ENCODE measurements at regions not wholly inside any gene's neighbourhood (a gene's known extent, or its start where the extent isn't known, plus 50 kb on each side); places are given as distances from the start of the nearest gene placed in this dataset.

DNA sequence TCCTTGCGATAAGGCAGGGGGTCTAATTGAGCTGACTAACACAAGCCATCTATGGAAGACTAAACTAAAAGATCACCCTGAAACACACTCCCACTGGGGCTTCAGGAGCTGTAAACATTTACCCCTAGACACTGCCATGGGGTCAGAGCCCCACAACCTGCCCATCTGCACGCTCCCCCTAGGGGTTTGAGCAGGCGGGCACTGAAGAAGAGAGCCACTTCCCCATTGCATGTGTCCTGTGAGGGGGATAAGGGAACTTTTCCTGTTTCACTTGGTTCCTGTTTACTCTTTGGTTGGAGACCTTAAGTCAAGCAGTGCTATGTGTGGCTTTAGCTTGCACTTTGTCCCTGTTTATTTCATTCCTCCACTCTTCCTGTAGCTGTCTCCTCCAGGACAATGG, 1929.5 kb upstream of the CDH9 start:
- H2AFZ ChIP-seq (ENCODE audit: low read length), result no peak overlapping the region
- no peak overlapping the region for H3K4me2 ChIP-seq (ENCODE audit: extremely low read depth, insufficient read depth, low read length)
- H4K20me1 ChIP-seq (ENCODE audit: control insufficient read depth, extremely low read depth, insufficient read depth, low read length), result no peaks in the 10 kb centered on the region
- no peaks in the 10 kb centered on the region for H3K4me1 ChIP-seq (ENCODE audit: control insufficient read depth, extremely low read depth, insufficient read depth, low read length)
- TF ChIP-seq EZH2 (IDR thresholded peaks at IDR 0.05; ENCODE audit: low read length, missing control alignments), result no peak
- TF ChIP-seq, protein P1, sequence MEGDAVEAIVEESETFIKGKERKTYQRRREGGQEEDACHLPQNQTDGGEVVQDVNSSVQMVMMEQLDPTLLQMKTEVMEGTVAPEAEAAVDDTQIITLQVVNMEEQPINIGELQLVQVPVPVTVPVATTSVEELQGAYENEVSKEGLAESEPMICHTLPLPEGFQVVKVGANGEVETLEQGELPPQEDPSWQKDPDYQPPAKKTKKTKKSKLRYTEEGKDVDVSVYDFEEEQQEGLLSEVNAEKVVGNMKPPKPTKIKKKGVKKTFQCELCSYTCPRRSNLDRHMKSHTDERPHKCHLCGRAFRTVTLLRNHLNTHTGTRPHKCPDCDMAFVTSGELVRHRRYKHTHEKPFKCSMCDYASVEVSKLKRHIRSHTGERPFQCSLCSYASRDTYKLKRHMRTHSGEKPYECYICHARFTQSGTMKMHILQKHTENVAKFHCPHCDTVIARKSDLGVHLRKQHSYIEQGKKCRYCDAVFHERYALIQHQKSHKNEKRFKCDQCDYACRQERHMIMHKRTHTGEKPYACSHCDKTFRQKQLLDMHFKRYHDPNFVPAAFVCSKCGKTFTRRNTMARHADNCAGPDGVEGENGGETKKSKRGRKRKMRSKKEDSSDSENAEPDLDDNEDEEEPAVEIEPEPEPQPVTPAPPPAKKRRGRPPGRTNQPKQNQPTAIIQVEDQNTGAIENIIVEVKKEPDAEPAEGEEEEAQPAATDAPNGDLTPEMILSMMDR (conservative IDR thresholded peaks at IDR 0.05 in 1 of 2, IDR thresholded peaks at IDR 0.05 in 1 of 2; ENCODE audit: low read depth in 1 of 2, low read length in 2 of 2), result no peak
- H3K79me2 ChIP-seq (ENCODE audit: control insufficient read depth, insufficient read depth, low read length), result no peaks in the 10 kb centered on the region
- no peak overlapping the region for H3K4me3 ChIP-seq (replicated peaks in 1 of 4; ENCODE audit: control extremely low read depth in 1 of 4, insufficient read depth in 1 of 4, low read depth in 3 of 4, low read length in 4 of 4)
- H3K27ac ChIP-seq (ENCODE audit: insufficient read depth, low read length), result no peak overlapping the region
- H3K36me3 ChIP-seq (ENCODE audit: control insufficient read depth, insufficient read depth, low read length), result no peaks in the 10 kb centered on the region
- no peaks in the 10 kb centered on the region for H3K27me3 ChIP-seq (ENCODE audit: control insufficient read depth, insufficient read depth, low read length)
- no peak overlapping the region for H3K9ac ChIP-seq (ENCODE audit: insufficient read depth, low read length)
- no peak for DNase-seq (ENCODE audit: low read depth in 2 of 2)
- H3K9me3 ChIP-seq (ENCODE audit: control insufficient read depth, insufficient read depth, low read depth, low read length), result no peaks in the 10 kb centered on the region

- TF ChIP-seq EZH2 (IDR thresholded peaks at IDR 0.05; ENCODE audit: low read length, missing control alignments), result no peak
- TF ChIP-seq, protein P1 (conservative IDR thresholded peaks at IDR 0.05 in 1 of 2, IDR thresholded peaks at IDR 0.05 in 1 of 2; ENCODE audit: low read depth in 1 of 2, low read length in 2 of 2), result no peak
Measured at GRCh38 chr5:28961816-28962215, 1923.4 kb upstream of the CDH9 start.

DNA sequence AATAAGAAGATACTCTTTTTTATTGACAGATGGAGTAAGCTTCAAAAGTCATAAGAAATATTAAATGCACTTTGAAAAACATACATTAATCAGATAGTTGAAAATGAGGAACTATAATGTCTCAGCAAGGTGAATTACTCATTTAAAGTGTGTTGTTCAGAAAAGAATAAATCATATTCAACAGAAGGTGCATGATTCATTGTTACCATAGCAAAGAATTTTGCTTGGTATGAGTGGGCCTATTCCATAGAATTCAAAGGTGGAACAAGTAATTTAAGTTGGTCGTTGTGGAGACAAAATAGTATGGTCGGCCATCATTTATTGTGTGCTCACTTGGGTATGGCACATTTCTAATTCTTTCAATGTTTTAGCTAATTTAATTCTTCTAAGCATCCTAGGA, 1920.2 kb upstream of the CDH9 start:
- Histone ChIP-seq H3K4me1 (ENCODE audit: control insufficient read depth, extremely low read depth, insufficient read depth, low read length) (no peaks in the 10 kb centered on the region), H3K9me3 (ENCODE audit: control insufficient read depth, insufficient read depth, low read depth, low read length) (no peaks in the 10 kb centered on the region), H3K79me2 (ENCODE audit: control insufficient read depth, insufficient read depth, low read length) (no peaks in the 10 kb centered on the region), H3K36me3 (ENCODE audit: control insufficient read depth, insufficient read depth, low read length) (no peaks in the 10 kb centered on the region), H3K27ac (ENCODE audit: insufficient read depth, low read length) (no peak overlapping the region), H4K20me1 (ENCODE audit: control insufficient read depth, extremely low read depth, insufficient read depth, low read length) (no peaks in the 10 kb centered on the region), H3K27me3 (ENCODE audit: control insufficient read depth, insufficient read depth, low read length) (no peaks in the 10 kb centered on the region), H3K4me3 (replicated peaks in 1 of 4; ENCODE audit: control extremely low read depth in 1 of 4, insufficient read depth in 1 of 4, low read depth in 3 of 4, low read length in 4 of 4) (no peak overlapping the region), H3K9ac (ENCODE audit: insufficient read depth, low read length) (no peak overlapping the region), H3K4me2 (ENCODE audit: extremely low read depth, insufficient read depth, low read length) (no peak overlapping the region), H2AFZ (ENCODE audit: low read length) (no peak overlapping the region)
- no peak for DNase-seq (ENCODE audit: low read depth in 2 of 2)
- no peak for TF ChIP-seq EZH2 (IDR thresholded peaks at IDR 0.05; ENCODE audit: low read length, missing control alignments)
- TF ChIP-seq, protein P1 (conservative IDR thresholded peaks at IDR 0.05 in 1 of 2, IDR thresholded peaks at IDR 0.05 in 1 of 2; ENCODE audit: low read depth in 1 of 2, low read length in 2 of 2), result no peak

More at GRCh38 chr5:28961816-28962215, 1923.4 kb upstream of the CDH9 start:
- Histone ChIP-seq H3K4me1 (ENCODE audit: control insufficient read depth, extremely low read depth, insufficient read depth, low read length) (no peaks in the 10 kb centered on the region), H3K36me3 (ENCODE audit: control insufficient read depth, insufficient read depth, low read length) (no peaks in the 10 kb centered on the region), H3K27me3 (ENCODE audit: control insufficient read depth, insufficient read depth, low read length) (no peaks in the 10 kb centered on the region), H3K27ac (ENCODE audit: insufficient read depth, low read length) (no peak overlapping the region), H3K9ac (ENCODE audit: insufficient read depth, low read length) (no peak overlapping the region), H3K4me3 (replicated peaks in 1 of 4; ENCODE audit: control extremely low read depth in 1 of 4, insufficient read depth in 1 of 4, low read depth in 3 of 4, low read length in 4 of 4) (no peak overlapping the region), H2AFZ (ENCODE audit: low read length) (no peak overlapping the region), H3K4me2 (ENCODE audit: extremely low read depth, insufficient read depth, low read length) (no peak overlapping the region), H4K20me1 (ENCODE audit: control insufficient read depth, extremely low read depth, insufficient read depth, low read length) (no peaks in the 10 kb centered on the region), H3K79me2 (ENCODE audit: control insufficient read depth, insufficient read depth, low read length) (no peaks in the 10 kb centered on the region), H3K9me3 (ENCODE audit: control insufficient read depth, insufficient read depth, low read depth, low read length) (no peaks in the 10 kb centered on the region)
- peak in 1 of 2 donors; percentile 0 for DNase-seq (ENCODE audit: low read depth in 2 of 2)

All from fibroblast of lung (primary cell).